Activated CD4-positive, alpha-beta T cell treated with anti-CD3 and anti-CD28 coated beads for 36 hours (primary cell): ENCODE measurements at regions not wholly inside any gene's neighbourhood (a gene's known extent, or its start where the extent isn't known, plus 50 kb on each side); places are given as distances from the start of the nearest gene placed in this dataset.

Source experiments
- ATAC-seq: fragments of 200-7000 bp; cut with Tn5 transposase; one replicate; pipeline ENCODE4 v1.10.0; 2021; ENCODE audit warnings: mild to moderate bottlenecking, moderate library complexity
- CTCF ChIA-PET: fragments of 350-600 bp; sonication (Branson Sonifier 250); formaldehyde crosslinking; loops from one replicate; lab custom pipeline; 2021; ENCODE audit warnings: antibody characterized with exemption; lab: Charles Lee
- POLR2A ChIA-PET: fragments of 350-600 bp; sonication (Branson Sonifier 250); formaldehyde crosslinking; loops from one replicate; lab custom pipeline; 2021; ENCODE audit warnings: antibody characterized with exemption, inconsistent platforms; lab: Charles Lee
- DNase-seq: peaks from one replicate; pipeline ENCODE4 v3.0.0-alpha.2; 2020
- H3K27ac Mint-ChIP-seq: one replicate; pipeline ENCODE4 v1.8.0; 2021; ENCODE audit warnings: mixed read lengths
- H3K27me3 Mint-ChIP-seq: one replicate; pipeline ENCODE4 v1.8.0; 2021; ENCODE audit warnings: mixed read lengths
- H3K36me3 Mint-ChIP-seq: one replicate; pipeline ENCODE4 v1.8.0; 2021; ENCODE audit warnings: low read depth, mixed read lengths
- H3K4me1 Mint-ChIP-seq: one replicate; pipeline ENCODE4 v1.8.0; 2021; ENCODE audit warnings: mixed read lengths
- H3K4me3 Mint-ChIP-seq: one replicate; pipeline ENCODE4 v1.8.0; 2021; ENCODE audit warnings: mild to moderate bottlenecking, moderate library complexity, mixed read lengths
- H3K9me3 Mint-ChIP-seq: one replicate; pipeline ENCODE4 v1.8.0; 2021; ENCODE audit warnings: low read depth, mixed read lengths
- intact Hi-C, 2 experiments: fragments of 100-400 bp; cut with DNase I in 1 of 2; cut with micrococcal nuclease in 1 of 2; formaldehyde crosslinking; loops; one replicate each; pipeline versions ENCODE4 v1.14.2 to v1.15.1; 2022 to 2024; cut with DNase I, micrococcal nuclease

DNA sequence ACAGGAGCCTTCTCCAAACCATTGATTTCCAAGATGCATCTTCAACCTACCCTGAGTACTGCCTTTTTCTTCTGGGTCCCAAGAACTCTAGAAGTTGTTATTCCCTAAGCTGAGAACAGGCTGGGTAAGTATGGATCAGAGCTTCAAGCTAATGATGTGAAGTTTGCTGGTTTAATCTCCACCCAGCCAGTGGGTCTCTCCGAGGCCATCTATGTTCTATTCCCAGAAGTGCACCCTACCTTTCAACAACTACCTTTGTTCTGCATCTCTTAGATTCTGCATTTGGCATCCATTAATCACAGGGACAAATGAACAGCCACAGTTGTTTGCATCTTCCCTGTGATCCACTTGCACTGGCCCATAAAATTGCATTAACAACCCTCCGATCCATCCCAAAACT is 246.2 kb downstream of the HIVEP2 start:
- Mint-ChIP-seq H3K27ac (no peak overlapping the region), H3K9me3 (no peaks in the 10 kb centered on the region), H3K4me3 (no peak overlapping the region), H3K36me3 (no peaks in the 10 kb centered on the region), H3K4me1 (peaks cover 22% of the 10 kb centered on the region), H3K27me3 (no peaks in the 10 kb centered on the region)
- DNase-seq (no peak), ATAC-seq (no peak)
- intact Hi-C loops = no loop called here
- ChIA-PET CTCF (interaction anchor here (1.1 to 1.5 kb wide), 4 partner anchors 12 to 634 kb away, joined by 3 to 4 read pairs (median 3); no protein-coding TSS in a partner anchor), POLR2A (interaction anchor here (0.6 kb wide), 1 partner anchor 860 kb away, joined by 3 read pairs; no protein-coding TSS in a partner anchor)

- intact Hi-C loops = no loop called here
- no peaks in the 10 kb centered on the region for H3K9me3 Mint-ChIP-seq
- CTCF ChIA-PET = interaction anchor here (0.7 to 1.5 kb wide), 3 partner anchors 133 to 327 kb away, joined by 3 to 4 read pairs (median 3); no protein-coding TSS in a partner anchor
- no peaks in the 10 kb centered on the region for H3K27me3 Mint-ChIP-seq
- POLR2A ChIA-PET = no interaction called here
- DNase-seq (no peak), ATAC-seq (peak; percentile 36)
- H3K4me3 Mint-ChIP-seq = no peak overlapping the region
- peaks cover 15% of the 10 kb centered on the region for H3K4me1 Mint-ChIP-seq
- no peak overlapping the region for H3K27ac Mint-ChIP-seq
- no peaks in the 10 kb centered on the region for H3K36me3 Mint-ChIP-seq
Measured at GRCh38 chr6:142699391-142699790, 245.6 kb downstream of the HIVEP2 start.

GRCh38 chr6:142700032-142700431 is 244.9 kb downstream of the HIVEP2 start:
- Mint-ChIP-seq H3K4me3 (no peak overlapping the region), H3K4me1 (peaks cover 10% of the 10 kb centered on the region), H3K36me3 (no peaks in the 10 kb centered on the region), H3K27me3 (no peaks in the 10 kb centered on the region), H3K9me3 (no peaks in the 10 kb centered on the region), H3K27ac (no peak overlapping the region)
- DNase-seq = no peak
- ChIA-PET POLR2A (no interaction called here), CTCF (interaction anchor here (0.7 to 1.5 kb wide), 3 partner anchors 134 to 327 kb away, joined by 3 to 4 read pairs (median 3); no protein-coding TSS in a partner anchor)
- intact Hi-C loops = no loop called here
- ATAC-seq = no peak

- peaks cover 10% of the 10 kb centered on the region for H3K4me1 Mint-ChIP-seq
- no peaks in the 10 kb centered on the region for H3K36me3 Mint-ChIP-seq
- H3K4me3 Mint-ChIP-seq = no peak overlapping the region
- H3K27me3 Mint-ChIP-seq = no peaks in the 10 kb centered on the region
- CTCF ChIA-PET = interaction anchor here (1.3 to 1.6 kb wide), 2 partner anchors 8 to 226 kb away, joined by 5 to 7 read pairs; no protein-coding TSS in a partner anchor
- intact Hi-C loops = no loop called here
- H3K27ac Mint-ChIP-seq = no peak overlapping the region
- DNase-seq (no peak), ATAC-seq (no peak)
- no peaks in the 10 kb centered on the region for H3K9me3 Mint-ChIP-seq
- POLR2A ChIA-PET = interaction anchor here (0.6 kb wide), 1 partner anchor 50 kb away, joined by 3 read pairs; no protein-coding TSS in a partner anchor
Measured at GRCh38 chr6:142700671-142701312, 244.2 kb downstream of the HIVEP2 start.
